ENCODE measurements at regions not wholly inside any gene's neighbourhood (a gene's known extent, or its start where the extent isn't known, plus 50 kb on each side); places are given as distances from the start of the nearest gene placed in this dataset.

- intact Hi-C loops (cut with micrococcal nuclease), result no loop called here
- no peak overlapping the region for H3K4me3 Mint-ChIP-seq
- H3K36me3 Mint-ChIP-seq (ENCODE audit: low read depth), result no peaks in the 10 kb centered on the region
- CTCF ChIA-PET, result no interaction called here
- no peak for DNase-seq
- no peak overlapping the region for H3K27ac Mint-ChIP-seq
- ATAC-seq, result no peak
- H3K27me3 Mint-ChIP-seq, result peaks cover 1% of the 10 kb centered on the region
- no peaks in the 10 kb centered on the region for H3K4me1 Mint-ChIP-seq (ENCODE audit: low read depth)
- TF ChIP-seq CTCF (IDR thresholded peaks at IDR 0.05), result no peak
- POLR2A ChIA-PET, result no interaction called here
- no peaks in the 10 kb centered on the region for H3K9me3 Mint-ChIP-seq
These were observed 175.1 kb downstream of the ACER2 start for GRCh38 chr9:19583890-19584289.

- H3K4me1 Mint-ChIP-seq (ENCODE audit: low read depth), result no peaks in the 10 kb centered on the region
- peaks cover 6% of the 10 kb centered on the region for H3K27me3 Mint-ChIP-seq
- POLR2A ChIA-PET, result no interaction called here
- intact Hi-C loops (cut with micrococcal nuclease), result loop anchor here (10.0 kb wide), 1 partner anchor 47 kb away; no protein-coding TSS in a partner anchor
- CTCF ChIA-PET, result no interaction called here
- no peak overlapping the region for H3K27ac Mint-ChIP-seq
- ATAC-seq, result no peak
- no peak overlapping the region for H3K4me3 Mint-ChIP-seq
- H3K36me3 Mint-ChIP-seq (ENCODE audit: low read depth), result no peaks in the 10 kb centered on the region
- DNase-seq, result no peak
- H3K9me3 Mint-ChIP-seq, result no peaks in the 10 kb centered on the region
- TF ChIP-seq CTCF (IDR thresholded peaks at IDR 0.05), result no peak
These were observed 168.6 kb downstream of the ACER2 start for GRCh38 chr9:19577411-19577810.

GRCh38 chr9:19568946-19569345, 160.1 kb downstream of the ACER2 start:
- H3K27me3 Mint-ChIP-seq, result peaks cover 3% of the 10 kb centered on the region
- CTCF ChIA-PET, result no interaction called here
- POLR2A ChIA-PET, result no interaction called here
- H3K4me3 Mint-ChIP-seq, result no peak overlapping the region
- H3K27ac Mint-ChIP-seq, result no peak overlapping the region
- no peaks in the 10 kb centered on the region for H3K9me3 Mint-ChIP-seq
- H3K4me1 Mint-ChIP-seq (ENCODE audit: low read depth), result no peaks in the 10 kb centered on the region
- no peak for DNase-seq
- no peaks in the 10 kb centered on the region for H3K36me3 Mint-ChIP-seq (ENCODE audit: low read depth)
- no peak for ATAC-seq
- TF ChIP-seq CTCF (IDR thresholded peaks at IDR 0.05), result no peak
- intact Hi-C loops (cut with micrococcal nuclease), result no loop called here

GRCh38 chr9:19564396-19565061, 155.7 kb downstream of the ACER2 start:
- H3K4me3 Mint-ChIP-seq, result no peak overlapping the region

GRCh38 chr9:19555214-19555613, 146.4 kb downstream of the ACER2 start:
- peaks cover 7% of the 10 kb centered on the region for H3K27me3 Mint-ChIP-seq
- POLR2A ChIA-PET, result no interaction called here
- H3K27ac Mint-ChIP-seq, result no peak overlapping the region
- no peak for ATAC-seq
- TF ChIP-seq CTCF (IDR thresholded peaks at IDR 0.05), result no peak
- no peaks in the 10 kb centered on the region for H3K4me1 Mint-ChIP-seq (ENCODE audit: low read depth)
- intact Hi-C loops (cut with micrococcal nuclease), result loop anchor here (10.0 kb wide), 1 partner anchor 200 kb away; no protein-coding TSS in a partner anchor
- DNase-seq, result no peak
- no peaks in the 10 kb centered on the region for H3K36me3 Mint-ChIP-seq (ENCODE audit: low read depth)
- H3K9me3 Mint-ChIP-seq, result peaks cover 5% of the 10 kb centered on the region
- H3K4me3 Mint-ChIP-seq, result no peak overlapping the region
- CTCF ChIA-PET, result no interaction called here

More at GRCh38 chr9:19564396-19565061, 155.7 kb downstream of the ACER2 start:
- no peak for TF ChIP-seq CTCF (IDR thresholded peaks at IDR 0.05)
- Mint-ChIP-seq H3K27ac (no peak overlapping the region), H3K27me3 (peaks cover 6% of the 10 kb centered on the region), H3K9me3 (no peaks in the 10 kb centered on the region), H3K4me1 (ENCODE audit: low read depth) (no peaks in the 10 kb centered on the region), H3K36me3 (ENCODE audit: low read depth) (no peaks in the 10 kb centered on the region)
- CTCF ChIA-PET, result no interaction called here
- POLR2A ChIA-PET, result no interaction called here
- intact Hi-C loops (cut with micrococcal nuclease), result no loop called here
- ATAC-seq (no peak), DNase-seq (no peak)
